ENCODE measurements at regions not wholly inside any gene's neighbourhood (a gene's known extent, or its start where the extent isn't known, plus 50 kb on each side); places are given as distances from the start of the nearest gene placed in this dataset.

DNA sequence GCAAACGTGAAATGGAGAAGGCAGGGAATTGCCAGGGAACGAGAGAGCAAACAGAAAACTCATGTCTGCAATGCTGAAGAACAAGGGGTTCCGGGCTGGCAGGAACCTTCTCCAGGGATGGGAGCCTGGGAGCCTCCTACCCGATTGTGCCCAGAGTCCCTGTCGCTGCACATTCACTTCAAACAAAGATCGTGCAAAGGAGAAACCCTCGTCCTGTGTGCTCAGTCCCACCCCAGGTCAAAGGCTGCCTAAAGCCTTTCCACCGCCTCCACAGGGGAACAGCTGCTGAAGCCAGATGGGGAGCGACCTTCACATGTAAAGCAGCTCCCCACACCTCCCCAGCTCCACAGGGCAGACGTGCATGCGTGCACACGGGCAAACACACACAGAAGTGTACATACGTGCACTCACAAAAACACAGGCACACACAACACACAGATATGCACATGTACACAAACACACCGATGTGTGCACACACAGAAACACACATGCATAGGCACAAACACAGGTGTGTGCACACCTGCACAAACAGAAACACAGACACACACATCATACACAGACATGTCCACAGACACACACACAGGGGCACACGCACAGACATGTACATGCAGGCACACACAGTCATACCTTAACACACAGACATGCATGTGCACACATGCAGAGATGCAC lies 460.1 kb upstream of the SALL3 start:
- POLR2A ChIA-PET: no interaction called here
- CTCF ChIA-PET: no interaction called here
- TF ChIP-seq, protein P1, sequence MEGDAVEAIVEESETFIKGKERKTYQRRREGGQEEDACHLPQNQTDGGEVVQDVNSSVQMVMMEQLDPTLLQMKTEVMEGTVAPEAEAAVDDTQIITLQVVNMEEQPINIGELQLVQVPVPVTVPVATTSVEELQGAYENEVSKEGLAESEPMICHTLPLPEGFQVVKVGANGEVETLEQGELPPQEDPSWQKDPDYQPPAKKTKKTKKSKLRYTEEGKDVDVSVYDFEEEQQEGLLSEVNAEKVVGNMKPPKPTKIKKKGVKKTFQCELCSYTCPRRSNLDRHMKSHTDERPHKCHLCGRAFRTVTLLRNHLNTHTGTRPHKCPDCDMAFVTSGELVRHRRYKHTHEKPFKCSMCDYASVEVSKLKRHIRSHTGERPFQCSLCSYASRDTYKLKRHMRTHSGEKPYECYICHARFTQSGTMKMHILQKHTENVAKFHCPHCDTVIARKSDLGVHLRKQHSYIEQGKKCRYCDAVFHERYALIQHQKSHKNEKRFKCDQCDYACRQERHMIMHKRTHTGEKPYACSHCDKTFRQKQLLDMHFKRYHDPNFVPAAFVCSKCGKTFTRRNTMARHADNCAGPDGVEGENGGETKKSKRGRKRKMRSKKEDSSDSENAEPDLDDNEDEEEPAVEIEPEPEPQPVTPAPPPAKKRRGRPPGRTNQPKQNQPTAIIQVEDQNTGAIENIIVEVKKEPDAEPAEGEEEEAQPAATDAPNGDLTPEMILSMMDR (IDR thresholded peaks at IDR 0.05; ENCODE audit: insufficient read depth, low read depth, low read length): no peak
- no peaks in the 10 kb centered on the region for H3K36me3 ChIP-seq (ENCODE audit: control insufficient read depth, insufficient read depth, low read length)
- no peaks in the 10 kb centered on the region for H3K27me3 ChIP-seq (ENCODE audit: control insufficient read depth, insufficient read depth, low read length)
- H3K4me3 ChIP-seq (ENCODE audit: low read depth, low read length): no peak overlapping the region
- DNase-seq (ENCODE audit: low read depth): no peak

DNA sequence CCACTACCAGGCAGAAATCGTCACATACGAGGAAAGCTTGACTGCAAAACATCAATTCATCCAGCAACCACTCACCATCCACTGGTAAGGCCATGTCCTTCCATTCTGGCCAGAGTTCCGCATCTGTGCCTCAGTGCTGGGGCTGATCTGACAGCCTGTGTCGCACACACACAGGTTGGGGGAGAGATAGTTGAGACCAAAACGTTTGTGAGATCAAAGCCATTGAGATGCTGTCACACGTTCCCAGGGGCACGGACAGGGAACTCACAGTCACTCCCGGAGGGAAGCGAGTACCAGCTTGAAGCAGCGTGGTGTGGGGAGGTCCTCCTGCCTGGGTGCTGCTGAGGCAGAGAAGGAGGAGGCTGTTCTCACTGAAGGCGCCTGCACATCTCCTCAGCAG lies 458.5 kb upstream of the SALL3 start:
- POLR2A ChIA-PET: no interaction called here
- CTCF ChIA-PET: interaction anchor here (1.0 kb wide), 1 partner anchor 10 kb away, joined by 5 read pairs; no protein-coding TSS in a partner anchor
- Histone ChIP-seq H3K36me3 (ENCODE audit: control insufficient read depth, insufficient read depth, low read length) (no peaks in the 10 kb centered on the region), H3K27me3 (ENCODE audit: control insufficient read depth, insufficient read depth, low read length) (no peaks in the 10 kb centered on the region), H3K4me3 (ENCODE audit: low read depth, low read length) (no peak overlapping the region)
- no peak for DNase-seq (ENCODE audit: low read depth)
- TF ChIP-seq, protein P1 (IDR thresholded peaks at IDR 0.05; ENCODE audit: insufficient read depth, low read depth, low read length): no peak

DNA sequence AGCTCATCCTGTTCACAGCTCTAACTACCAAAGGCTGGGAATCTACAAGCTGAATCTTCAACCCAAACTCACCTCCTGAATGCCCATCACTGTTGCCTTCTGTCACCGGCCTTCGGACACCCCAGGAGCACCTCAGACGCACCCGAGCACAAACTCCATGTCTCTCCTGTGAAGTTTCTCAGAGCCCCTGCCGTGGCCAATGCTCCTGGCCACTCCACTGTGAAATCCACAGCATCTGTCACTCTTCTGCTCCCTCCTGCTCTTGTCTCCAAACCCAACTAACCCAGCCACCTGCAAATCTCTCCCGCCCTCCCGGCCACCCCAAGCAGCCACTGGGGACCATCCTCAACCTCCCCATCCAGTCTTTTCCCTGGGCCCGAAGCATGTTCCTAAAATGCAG lies 457.9 kb upstream of the SALL3 start:
- POLR2A ChIA-PET: no interaction called here
- TF ChIP-seq, protein P1 (IDR thresholded peaks at IDR 0.05; ENCODE audit: insufficient read depth, low read depth, low read length): no peak
- Histone ChIP-seq H3K36me3 (ENCODE audit: control insufficient read depth, insufficient read depth, low read length) (no peaks in the 10 kb centered on the region), H3K4me3 (ENCODE audit: low read depth, low read length) (no peak overlapping the region), H3K27me3 (ENCODE audit: control insufficient read depth, insufficient read depth, low read length) (no peaks in the 10 kb centered on the region)
- CTCF ChIA-PET: interaction anchor here (1.0 kb wide), 1 partner anchor 9 kb away, joined by 5 read pairs; no protein-coding TSS in a partner anchor
- DNase-seq (ENCODE audit: low read depth): no peak

DNA sequence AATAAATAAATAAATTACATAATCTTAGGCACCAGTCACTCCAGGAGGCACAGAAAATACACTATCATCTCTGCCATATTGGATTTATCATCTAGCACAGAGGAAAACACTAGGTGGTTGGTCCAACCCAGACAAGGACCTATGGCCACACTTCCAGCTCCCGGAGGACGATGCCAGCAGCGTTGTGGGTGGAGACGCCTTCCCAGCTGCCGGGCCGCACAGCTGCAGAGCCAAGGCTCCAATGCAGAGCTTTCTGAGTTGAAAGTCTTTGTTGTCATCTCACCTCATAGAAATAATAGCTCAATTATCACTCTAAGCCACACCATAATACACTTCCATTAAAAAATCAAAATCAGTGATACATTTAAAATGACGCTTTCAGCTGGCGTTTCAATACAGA lies 457.1 kb upstream of the SALL3 start:
- POLR2A ChIA-PET: no interaction called here
- DNase-seq (ENCODE audit: low read depth): no peak
- TF ChIP-seq, protein P1 (IDR thresholded peaks at IDR 0.05; ENCODE audit: insufficient read depth, low read depth, low read length): no peak

DNA sequence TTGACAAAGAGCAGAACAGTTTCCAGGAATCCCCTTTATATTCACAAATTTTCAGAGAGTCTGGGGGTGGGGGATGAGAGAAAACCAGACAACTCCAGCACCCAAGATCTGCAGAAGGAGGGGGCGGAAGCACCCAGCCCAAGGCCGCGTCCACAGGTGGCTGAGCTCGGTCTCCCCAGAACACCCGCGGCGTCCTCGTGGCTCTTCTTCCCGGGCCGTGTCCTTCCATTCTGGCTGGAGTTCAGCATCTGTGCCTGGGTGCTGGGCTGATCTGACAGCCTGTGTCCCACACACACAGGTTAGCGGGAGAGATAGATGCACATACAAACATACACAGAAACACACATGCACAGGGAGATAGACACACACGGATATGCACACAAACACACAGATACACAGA lies 455.8 kb upstream of the SALL3 start:
- Histone ChIP-seq H3K27me3 (ENCODE audit: control insufficient read depth, insufficient read depth, low read length) (no peaks in the 10 kb centered on the region), H3K4me3 (ENCODE audit: low read depth, low read length) (no peak overlapping the region), H3K36me3 (ENCODE audit: control insufficient read depth, insufficient read depth, low read length) (no peaks in the 10 kb centered on the region)
- TF ChIP-seq, protein P1 (IDR thresholded peaks at IDR 0.05; ENCODE audit: insufficient read depth, low read depth, low read length): no peak
- DNase-seq (ENCODE audit: low read depth): no peak
- CTCF ChIA-PET: no interaction called here
- POLR2A ChIA-PET: no interaction called here

More for the DNA sequence above, 457.1 kb upstream of the SALL3 start:
- H3K36me3 ChIP-seq (ENCODE audit: control insufficient read depth, insufficient read depth, low read length): no peaks in the 10 kb centered on the region
- H3K27me3 ChIP-seq (ENCODE audit: control insufficient read depth, insufficient read depth, low read length): no peaks in the 10 kb centered on the region
- CTCF ChIA-PET: no interaction called here
- no peak overlapping the region for H3K4me3 ChIP-seq (ENCODE audit: low read depth, low read length)
